GM21619 (cell line): ENCODE measurements at regions not wholly inside any gene's neighbourhood (a gene's known extent, or its start where the extent isn't known, plus 50 kb on each side); places are given as distances from the start of the nearest gene placed in this dataset.

Source experiments
- ATAC-seq: cut with Tn5 transposase; IDR thresholded peaks from one replicate; pipeline ENCODE4 v1.9.1; 2021; ENCODE audit not compliant: unreplicated experiment

GRCh38 chr3:103711670-103712069, 1276.9 kb downstream of the ZPLD1 start:
- no peak for ATAC-seq

- no peak for ATAC-seq
Measured at GRCh38 chr3:103712320-103713008, 1277.6 kb downstream of the ZPLD1 start.

GRCh38 chr3:103729547-103729946, 1294.7 kb downstream of the ZPLD1 start:
- ATAC-seq = no peak

- ATAC-seq = no peak
Measured at GRCh38 chr3:103730744-103731143, 1295.9 kb downstream of the ZPLD1 start.

- no peak for ATAC-seq
Measured at GRCh38 chr3:103752986-103753385, 1318.2 kb downstream of the ZPLD1 start.

- ATAC-seq = no peak
Measured at GRCh38 chr3:103767635-103768034, 1332.8 kb downstream of the ZPLD1 start.

- ATAC-seq = no peak
Measured at GRCh38 chr3:103785017-103785416, 1350.2 kb downstream of the ZPLD1 start.

- no peak for ATAC-seq
Measured at GRCh38 chr3:103785537-103785936, 1350.7 kb downstream of the ZPLD1 start.

- ATAC-seq = no peak
Measured at GRCh38 chr3:103786296-103786695, 1351.5 kb downstream of the ZPLD1 start.

- no peak for ATAC-seq
Measured at GRCh38 chr3:103787164-103787871, 1352.5 kb downstream of the ZPLD1 start.

GRCh38 chr3:103787879-103788278, 1353.1 kb downstream of the ZPLD1 start:
- ATAC-seq = no peak

- ATAC-seq = no peak
Measured at GRCh38 chr3:103791786-103792515, 1357.1 kb downstream of the ZPLD1 start.

- no peak for ATAC-seq
Measured at GRCh38 chr3:103794656-103795055, 1359.8 kb downstream of the ZPLD1 start.

GRCh38 chr3:103796068-103796467, 1361.3 kb downstream of the ZPLD1 start:
- ATAC-seq = no peak

GRCh38 chr3:103803787-103804186, 1369.0 kb downstream of the ZPLD1 start:
- ATAC-seq = no peak

- ATAC-seq = no peak
Measured at GRCh38 chr3:103810167-103810566, 1375.4 kb downstream of the ZPLD1 start.

- no peak for ATAC-seq
Measured at GRCh38 chr3:103813955-103814354, 1379.1 kb downstream of the ZPLD1 start.

GRCh38 chr3:103818398-103818797, 1383.6 kb downstream of the ZPLD1 start:
- ATAC-seq = no peak

GRCh38 chr3:103818800-103819199, 1384.0 kb downstream of the ZPLD1 start:
- no peak for ATAC-seq

- no peak for ATAC-seq
Measured at GRCh38 chr3:103825586-103825985, 1390.8 kb downstream of the ZPLD1 start.

- no peak for ATAC-seq
Measured at GRCh38 chr3:103829723-103830326, 1395.0 kb downstream of the ZPLD1 start.
